Stimulated activated CD4-positive, alpha-beta T cell treated with anti-CD3 and anti-CD28 coated beads, Interleukin-12 subunit alpha, Interleukin-12 subunit beta, amount 100 ng/mL, for 24 hours (primary cell): ENCODE measurements at regions not wholly inside any gene's neighbourhood (a gene's known extent, or its start where the extent isn't known, plus 50 kb on each side); places are given as distances from the start of the nearest gene placed in this dataset.
"Not testable (repeated sequence)": the region's sequence is repeated elsewhere in the genome, so short reads cannot be mapped to it uniquely, and the experiment has no call there.

Experiments
- DNase-seq, 2 experiments: peaks; one replicate each; pipeline ENCODE4 v3.0.0-alpha.2; 2020; ENCODE audit warnings: low read depth in 2 of 2

DNA sequence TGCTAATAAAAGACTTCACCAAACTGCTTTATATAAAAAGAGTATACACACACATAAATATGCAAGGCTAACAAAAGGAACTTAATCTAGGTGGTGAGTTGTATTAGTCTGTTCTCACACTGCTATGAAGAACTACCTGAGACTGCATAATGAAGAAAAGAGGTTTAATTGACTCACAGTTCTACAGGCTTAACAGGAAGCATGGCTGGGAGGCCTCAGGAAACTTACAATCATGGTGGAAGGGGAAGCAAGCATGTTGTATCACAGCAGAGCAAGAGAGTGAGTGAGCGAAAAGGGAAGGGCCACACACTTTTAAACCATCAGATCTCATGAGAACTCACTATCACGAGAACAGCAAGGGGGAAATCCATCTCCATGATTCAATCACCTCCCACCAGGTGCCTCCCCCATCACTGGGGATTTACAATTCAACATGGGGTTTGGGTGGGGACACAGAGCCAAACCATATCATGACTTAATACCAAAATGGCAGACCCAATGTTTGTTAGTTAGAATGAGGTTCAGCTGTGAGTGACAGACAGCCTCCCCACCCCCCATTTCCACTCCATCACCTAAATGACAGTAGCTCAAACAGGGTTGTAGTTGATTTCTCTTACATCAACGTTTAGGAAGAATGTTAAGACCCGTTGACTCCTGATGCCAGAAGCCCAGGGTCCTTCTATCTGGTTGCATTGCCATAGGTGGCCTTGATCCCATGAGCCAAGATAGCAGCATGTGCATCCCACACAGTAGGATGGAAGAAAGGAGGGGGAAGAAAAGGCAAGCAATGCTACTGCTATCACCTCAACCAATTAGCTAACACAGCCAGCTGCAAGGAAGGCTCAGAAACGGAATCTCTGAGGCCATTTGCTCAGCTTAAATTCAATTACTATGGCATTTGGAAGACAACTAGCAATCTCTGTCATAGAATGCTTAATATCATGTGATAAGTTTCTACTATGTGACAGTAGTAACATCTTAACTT, 77.0 kb downstream of the CCDC71L start:
- no peak for DNase-seq

DNA sequence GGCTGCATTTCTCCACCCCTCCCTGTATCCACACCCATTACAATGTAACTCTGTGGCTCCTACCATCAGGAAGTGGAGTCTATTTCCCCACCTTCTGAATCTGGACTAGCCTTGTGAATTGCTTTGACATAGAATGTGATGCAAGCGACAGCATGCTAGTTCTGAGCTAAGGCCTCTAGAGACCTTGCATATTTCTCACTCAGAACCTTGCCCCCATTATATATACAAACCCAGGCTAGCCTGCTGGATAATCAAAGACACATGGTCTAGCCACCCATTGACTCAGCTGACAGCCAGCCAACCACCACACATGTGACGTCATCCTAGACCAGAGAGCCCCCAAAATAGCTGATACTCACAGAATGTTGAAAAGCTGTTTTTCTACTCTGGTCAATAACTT, 77.9 kb downstream of the CCDC71L start:
- DNase-seq = no peak

DNA sequence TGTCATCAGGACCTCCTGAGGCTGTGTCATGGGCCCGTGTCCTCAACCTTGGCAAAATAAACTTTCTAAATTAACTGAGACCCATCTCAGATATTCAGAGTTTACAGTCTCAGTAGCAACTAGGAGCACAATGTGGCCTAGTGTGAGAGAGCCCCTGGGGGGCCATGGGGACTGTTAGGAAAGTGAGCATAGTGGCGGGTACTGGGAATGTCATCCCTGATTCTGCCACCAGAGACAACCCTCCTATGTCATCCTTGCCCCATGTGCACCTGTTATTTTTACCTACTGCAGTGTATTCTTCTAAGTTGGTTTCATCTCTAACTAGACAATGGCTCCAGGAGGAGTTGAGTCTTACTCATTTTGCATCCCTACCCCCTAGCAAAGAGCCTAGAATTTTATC, 78.6 kb downstream of the CCDC71L start:
- DNase-seq = no peak

DNA sequence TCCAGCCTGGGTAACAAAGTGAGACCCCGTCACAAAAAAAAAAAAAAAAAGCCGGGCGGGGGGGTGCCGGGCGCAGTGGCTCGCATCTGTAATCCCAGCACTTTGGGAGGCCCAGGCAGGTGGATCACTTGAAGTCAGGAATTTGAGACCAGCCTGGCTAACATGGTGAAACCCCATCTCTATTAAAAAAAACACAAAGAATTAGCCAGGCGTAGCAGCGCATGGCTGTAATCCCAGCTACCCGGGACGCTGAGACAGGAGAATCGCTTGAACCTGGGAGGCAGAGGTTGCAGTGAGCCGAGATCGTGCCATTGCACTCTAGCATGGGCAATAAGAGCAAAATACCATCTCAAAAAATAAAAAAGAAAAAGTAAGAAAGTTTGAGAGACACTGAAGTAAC, 81.9 kb downstream of the CCDC71L start:
- not testable (repeated sequence) for DNase-seq

DNA sequence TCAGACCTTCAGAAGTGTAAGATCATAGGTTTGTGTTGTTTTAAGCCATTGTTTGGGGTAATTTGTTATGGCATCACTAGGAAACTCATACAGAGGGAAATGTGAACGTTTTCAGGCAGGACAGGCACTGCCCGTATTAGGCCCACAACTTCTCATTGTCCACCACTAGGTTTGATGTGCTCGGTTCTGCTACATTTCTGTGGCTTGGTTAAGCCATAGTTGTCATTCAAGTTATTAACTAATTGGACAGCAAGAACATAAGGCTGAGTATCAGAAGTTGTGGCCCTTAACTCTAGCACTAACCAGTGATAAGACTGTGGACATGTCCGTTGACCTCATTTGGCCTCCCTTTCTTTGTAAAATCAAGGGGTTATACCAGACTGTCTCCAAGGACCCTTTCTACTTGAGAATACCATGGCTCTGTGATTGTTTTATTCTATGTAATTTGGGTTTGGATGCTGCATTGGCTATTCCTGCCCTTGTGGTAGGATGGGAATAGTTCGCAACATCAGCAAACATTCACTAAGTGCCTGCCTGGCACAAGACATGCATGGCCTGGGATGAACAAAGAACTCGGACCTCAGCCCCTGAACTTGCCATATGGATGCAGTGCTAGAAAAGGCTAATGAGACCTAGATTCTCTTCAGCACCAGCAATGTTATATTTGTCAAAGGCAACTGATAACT, 85.7 kb downstream of the CCDC71L start:
- no peak for DNase-seq

DNA sequence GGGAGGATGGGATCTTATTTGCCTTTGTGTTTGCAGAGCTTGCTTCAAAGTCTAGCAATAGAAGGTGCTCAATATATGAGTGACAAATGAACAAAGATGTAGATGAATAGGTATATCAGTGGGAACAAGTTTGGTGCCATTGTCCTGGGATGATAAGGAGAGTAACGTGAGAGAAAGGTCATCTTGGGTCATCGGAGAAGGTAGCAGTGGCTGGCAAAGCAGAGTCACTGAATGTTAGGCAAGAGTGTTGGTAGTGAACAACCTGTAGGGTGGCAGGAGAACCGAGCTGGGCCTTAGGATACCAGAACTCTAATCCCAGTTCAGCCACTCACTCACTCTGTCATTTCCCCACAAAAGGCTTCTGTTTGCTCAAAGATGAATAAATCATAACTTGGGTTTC, 87.2 kb downstream of the CCDC71L start:
- no peak for DNase-seq

DNA sequence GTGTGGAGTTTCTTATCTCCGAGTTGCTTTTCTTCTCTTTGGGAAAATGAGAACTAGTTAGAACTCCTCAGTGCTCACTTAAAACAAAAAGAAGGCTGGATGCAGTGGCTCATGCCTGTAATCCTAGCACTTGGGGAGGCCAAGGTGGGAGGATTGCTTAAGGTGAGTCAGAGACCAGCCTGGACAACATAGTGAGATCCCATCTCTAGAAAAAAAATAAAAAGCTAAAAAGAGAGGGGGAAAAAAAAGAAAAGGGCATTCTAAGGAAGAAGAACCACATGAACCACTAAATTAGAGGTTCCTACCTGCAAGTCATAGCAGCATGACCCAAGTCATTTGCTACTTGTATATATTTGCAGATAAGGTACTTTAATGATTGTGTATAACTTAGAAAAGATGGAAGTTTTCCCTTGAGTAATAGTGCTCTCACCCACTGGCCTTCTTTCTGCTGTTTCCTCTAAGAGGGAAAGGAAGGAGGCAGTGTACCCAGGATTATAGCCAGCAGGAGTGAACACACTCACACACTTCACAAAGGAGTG, 87.8 kb downstream of the CCDC71L start:
- no peak for DNase-seq

DNA sequence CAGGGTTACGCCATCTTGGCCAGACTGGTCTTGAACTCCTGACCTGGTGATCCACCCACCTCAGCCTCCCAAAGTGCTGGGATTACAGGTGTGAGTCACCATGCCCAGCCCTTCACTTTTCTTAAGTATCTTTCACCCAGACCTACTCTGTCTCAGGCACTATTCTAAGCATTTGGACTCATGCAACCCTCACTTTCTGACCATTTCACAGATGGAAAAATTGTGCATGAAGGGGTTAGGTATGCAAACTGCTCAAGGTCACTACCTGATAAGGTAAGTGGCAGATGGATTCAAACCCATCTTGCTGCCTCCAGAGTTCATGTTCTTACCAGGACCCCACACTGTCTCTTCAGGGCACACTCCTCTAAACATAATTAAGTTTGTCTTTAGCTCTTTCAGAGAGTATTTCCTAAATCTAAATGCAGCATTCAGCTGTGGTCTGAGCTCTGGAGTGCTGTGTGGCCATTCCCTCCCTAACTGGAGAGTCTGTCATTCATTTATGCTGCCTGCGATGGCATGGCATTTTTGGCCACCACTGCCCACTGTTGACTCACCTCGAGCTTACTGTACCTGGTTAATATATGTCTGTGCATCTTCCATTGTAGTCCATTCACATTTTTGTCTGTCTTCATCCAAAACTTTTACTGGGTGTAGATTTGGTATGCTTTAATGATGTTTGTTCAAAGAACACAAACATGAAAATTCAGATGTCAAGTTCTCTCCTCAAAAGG, 88.4 kb downstream of the CCDC71L start:
- no peak for DNase-seq

DNA sequence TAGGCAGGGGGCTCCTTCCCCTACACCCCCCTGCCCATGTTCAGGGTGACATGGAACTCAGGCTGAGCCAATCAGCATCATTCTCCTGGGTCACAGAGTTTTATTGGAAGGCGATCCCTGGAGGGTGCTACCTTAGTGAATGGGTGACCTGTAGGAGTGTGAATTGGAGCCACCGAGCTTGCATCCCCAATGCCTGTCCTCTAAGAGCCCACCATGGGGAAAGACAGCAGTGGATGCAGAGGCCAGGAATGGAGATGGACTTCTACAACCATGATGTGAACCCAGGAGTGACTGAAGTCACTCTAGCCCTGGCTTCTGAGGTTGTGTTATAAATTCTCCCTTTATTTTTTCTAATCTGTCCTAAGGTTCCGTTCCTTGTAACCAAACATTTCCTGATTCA, 89.4 kb downstream of the CCDC71L start:
- no peak for DNase-seq

DNA sequence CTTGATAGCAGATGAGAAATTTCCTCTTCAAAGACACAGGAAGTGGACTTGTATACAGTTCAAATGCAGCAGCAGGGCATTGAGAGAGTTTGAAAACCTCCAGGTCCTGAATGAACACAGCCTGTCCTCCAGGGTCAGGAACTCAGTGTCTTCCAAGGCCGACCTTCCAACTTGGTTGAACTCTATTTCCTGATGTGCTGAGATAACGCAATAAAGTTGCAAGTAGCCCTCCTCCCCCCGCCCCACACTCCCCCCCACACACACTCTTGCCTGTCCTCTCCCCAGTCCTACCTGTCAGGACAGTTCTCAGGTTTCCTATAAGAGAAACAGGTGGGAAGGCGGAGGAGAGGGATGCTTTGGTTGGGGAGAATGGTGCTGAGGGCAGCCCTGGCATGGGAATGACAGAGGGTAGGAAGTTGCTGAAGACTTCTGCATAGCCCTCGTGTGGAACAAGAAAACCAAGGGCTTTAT, 90.0 kb downstream of the CCDC71L start:
- no peak for DNase-seq

DNA sequence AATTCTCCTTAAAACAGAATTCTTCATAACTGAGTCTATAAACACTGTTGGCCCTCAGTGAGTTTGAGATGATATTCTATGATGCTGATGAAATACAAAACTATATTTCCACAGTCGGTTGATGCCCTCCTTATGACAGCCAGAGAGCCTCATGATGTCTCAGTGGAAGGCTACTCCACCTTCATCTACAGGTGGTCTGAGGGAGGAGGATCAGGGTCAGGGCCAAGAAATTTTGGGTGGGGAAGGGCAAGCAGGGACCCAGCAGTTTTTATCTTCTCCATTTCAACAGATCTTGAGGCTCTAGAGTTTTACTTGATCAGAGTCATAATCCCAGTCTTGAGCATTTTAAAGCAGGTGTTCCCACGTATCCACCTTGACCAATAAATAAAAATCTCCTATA, 90.8 kb downstream of the CCDC71L start:
- no peak for DNase-seq

DNA sequence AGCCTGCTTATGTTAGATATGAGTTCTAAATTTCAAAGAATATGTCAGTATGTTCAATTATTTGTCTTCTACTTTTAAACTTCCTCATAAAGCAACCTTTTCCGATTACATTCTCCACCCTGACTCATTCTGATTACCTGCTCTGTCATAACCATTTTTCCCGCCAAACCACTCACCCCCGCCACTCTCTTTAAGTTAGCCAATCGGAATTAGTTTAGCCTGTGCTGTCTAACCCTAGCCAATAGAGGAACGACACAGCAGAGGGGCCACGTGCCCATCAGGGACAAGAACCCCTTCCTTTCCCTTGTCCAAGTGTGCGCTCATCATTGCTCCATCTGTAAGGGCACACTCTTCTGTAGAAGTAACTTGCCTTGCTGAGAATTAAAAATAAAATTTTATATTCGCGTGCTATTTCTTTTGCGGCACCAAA, 91.4 kb downstream of the CCDC71L start:
- no peak for DNase-seq

DNA sequence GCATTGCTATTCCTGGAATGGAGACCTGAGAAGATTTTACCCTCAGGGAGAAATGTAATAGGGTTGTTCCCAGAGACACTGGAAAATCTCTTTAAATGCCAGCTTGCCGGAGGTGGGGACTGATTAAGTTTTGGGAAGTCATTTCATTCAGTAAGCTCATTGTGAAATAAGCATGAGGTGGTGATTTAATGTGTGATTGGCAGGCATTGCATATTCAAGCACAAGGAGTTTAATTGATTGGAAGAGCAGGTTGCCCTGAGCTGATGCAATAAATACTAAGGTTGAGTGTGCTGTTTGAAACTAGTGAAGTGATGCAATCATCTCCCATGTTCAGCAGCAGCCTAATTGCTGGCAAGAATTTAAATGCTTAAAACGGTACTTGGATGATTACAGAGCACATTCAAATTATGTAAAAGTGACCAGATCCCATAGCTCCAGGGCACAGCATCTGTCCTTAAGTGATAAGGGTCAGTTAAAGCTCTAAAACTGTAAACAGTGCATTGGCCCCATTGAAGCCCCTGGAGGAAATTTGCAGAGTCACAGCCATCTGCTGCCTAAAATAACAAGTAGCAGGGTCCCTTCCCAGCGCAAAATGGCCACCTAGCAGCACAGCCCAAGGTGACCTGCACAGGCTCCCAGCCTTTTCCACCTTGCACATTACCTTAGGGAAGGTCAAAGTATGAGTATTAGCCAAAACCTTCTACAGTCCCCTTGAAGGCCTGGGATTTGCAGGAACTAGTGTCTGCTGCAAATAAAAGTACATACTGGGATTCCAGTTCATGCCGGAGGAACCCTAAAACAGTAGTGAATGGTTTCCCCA, 92.1 kb downstream of the CCDC71L start:
- DNase-seq = no peak

DNA sequence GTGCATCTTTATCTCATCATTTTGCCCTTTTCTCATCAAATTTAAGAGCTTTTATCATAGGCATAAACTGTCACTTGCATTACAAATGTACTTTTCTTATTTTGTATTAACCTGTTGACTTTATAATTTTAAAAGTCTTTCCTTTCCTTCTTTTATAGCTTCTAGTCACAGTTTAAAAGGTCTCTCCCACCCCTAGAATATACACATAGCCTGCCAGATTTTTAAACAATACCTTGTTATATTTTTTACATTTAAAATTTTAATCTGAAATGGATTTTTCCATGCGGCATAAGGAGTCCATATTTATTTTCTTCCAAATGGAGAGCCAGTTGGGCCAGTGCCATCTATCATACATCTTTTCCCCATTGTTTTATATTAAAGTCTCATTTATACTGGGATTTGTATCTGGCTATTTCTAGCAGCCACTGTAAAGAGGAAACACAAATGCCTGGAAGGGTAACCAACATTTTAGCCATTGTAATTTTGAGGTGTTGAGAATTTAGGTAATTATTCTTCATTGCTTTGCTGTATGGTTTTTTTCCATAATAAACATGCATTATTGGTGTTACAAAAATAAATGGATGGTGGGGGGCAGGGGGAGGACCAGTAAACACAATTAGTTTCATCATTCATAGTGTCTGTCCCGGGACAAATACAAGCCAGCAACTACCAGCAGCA, 92.8 kb downstream of the CCDC71L start:
- no peak for DNase-seq

DNA sequence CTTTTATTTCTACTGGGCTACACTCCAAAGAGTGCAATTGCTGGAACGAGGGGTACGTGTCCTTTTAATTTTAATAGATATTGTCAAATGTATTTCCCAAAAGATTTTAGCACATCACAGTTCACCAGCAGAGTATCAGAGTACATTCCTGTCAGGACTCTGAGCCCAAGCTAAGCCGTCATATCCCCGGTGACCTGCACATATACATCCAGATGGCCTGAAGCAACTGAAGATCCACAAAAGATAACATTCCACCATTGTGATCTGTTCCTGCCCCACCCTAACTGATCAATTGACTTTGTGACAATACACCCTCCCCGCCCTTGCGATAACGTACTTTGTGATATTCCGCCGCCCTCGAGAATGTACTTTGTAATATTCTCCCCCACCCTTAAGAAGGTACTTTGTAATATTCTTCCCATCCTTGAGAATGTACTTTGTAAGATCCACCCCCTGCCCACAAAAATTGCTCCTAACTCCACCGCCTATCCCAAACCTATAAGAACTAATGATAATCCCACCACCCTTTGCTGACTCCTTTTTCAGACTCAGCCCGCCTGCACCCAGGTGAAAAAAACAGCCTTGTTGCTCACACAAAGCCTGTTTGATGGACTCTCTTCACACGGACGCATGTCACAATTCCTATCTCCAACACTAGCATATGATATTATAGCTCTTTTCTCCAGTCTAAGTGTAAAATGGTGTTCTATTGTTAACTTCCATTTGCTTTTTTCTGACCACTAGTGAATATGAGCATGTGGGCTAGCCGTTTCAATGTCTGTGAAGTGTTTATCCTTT, 93.6 kb downstream of the CCDC71L start:
- not testable (repeated sequence) for DNase-seq

DNA sequence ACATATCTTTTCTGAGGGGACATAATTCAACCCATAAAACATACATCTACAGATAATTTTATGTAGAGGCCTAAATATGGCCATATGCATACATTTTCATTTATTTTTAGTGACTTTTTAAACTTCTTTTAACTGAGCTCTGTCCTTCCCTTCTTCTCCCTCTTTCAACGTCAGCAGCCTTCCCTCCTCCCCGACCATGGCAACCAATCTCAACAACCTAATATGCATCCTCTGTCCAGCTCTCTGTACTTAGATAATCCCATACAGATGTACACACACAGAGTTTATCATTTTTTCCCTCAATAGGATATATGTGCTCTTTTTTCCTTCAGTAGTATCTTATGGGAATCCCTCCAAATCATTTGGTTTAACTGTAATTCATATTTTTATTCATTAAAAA, 94.3 kb downstream of the CCDC71L start:
- DNase-seq = no peak

DNA sequence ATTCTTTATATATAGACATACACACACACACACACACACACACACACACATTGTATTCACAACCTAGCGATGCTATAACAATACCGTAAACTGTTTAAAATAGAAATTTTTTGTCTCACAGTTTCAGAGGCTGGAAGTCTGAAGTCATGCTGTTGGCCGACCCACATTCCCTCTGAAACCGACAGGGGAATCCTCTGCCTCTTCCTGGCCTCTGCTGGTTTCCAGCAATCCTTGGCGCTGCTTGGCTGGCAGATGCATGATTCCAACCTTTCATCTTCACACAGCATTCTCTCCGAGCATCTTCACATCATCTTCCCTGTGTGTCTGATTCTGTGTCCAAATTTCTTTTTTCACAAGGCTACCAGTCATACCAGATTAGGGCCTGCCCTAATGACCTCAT, 94.8 kb downstream of the CCDC71L start:
- DNase-seq = no peak

DNA sequence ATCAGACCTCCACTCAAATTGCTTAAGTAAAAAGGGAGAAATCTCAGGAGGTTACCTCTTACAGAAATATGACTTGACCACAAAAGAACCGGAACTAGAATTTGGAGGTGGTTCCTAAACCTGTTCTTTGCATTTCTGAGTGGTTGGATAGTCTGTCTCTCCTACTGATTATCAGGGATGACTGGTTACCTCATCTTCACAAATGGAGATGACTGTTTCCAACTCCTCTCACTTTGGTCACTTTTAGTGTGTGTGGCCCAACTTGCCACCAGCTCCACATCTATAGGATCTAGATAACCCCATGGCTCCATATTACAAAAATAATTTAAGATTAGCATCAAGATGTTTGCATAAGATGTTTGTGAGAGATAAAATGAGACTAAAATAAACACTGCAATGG, 95.5 kb downstream of the CCDC71L start:
- no peak for DNase-seq

DNA sequence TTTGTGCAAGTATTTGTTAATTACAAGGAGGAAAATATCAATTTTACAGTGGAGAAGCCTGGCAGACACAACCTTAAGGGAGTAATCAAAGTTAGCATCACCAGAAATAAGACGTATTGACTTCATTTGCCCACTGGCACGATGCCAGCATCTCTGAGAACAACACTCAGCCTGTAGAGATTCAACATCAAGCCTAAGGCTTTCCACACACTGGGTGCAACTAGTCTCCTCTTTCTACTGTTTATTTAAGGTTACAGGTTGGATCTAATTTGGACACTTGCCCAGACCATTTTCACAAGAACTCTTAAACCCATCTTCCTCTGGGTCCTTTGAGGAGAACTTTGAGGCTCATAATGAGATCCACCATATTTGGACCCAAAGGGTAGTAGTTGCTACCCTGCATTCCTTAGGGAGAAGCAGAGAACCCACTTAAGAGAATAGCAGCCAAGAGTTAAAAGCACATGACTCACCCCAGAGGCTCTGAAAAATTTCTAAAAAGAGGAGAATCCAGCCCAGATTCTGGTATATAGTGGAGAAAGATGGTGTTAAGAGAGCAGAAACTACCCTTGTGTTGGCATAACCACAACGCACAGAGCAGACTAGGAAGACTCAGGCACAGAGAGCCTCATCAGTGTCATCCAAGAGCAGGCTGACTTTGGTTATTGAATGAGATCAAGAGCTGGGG, 97.3 kb downstream of the CCDC71L start:
- no peak for DNase-seq
